HL-60 (cell line): ENCODE measurements at regions not wholly inside any gene's neighbourhood (a gene's known extent, or its start where the extent isn't known, plus 50 kb on each side); places are given as distances from the start of the nearest gene placed in this dataset.

Experiments
- DNase-seq, 2 experiments: peaks; one replicate each; pipeline ENCODE4 v3.0.0-alpha.2; 2010 to 2020; ENCODE audit warnings: low read depth in 1 of 2, low spot score in 1 of 2
- H3K27ac ChIP-seq: fragments of 250-450 bp; sonication (Bioruptor Pico); replicated peaks from 2 replicates; pipeline ENCODE4 v1.5.1; 2020; ENCODE audit warnings: mild to moderate bottlenecking, moderate library complexity
- H3K27me3 ChIP-seq: fragments of 250-450 bp; sonication (Bioruptor Pico); 2 replicates; pipeline ENCODE4 v1.5.1; 2021; ENCODE audit warnings: mild to moderate bottlenecking, moderate library complexity; ENCODE audit not compliant: insufficient read depth, poor library complexity, severe bottlenecking
- H3K4me3 ChIP-seq: replicated peaks from 2 replicates; pipeline ENCODE4 v1.5.1; 2011; ENCODE audit warnings: mild to moderate bottlenecking, control low read depth, low read length; ENCODE audit not compliant: insufficient read depth
- GABPA ChIP-seq: IDR thresholded peaks from 2 replicates; pipeline ENCODE4 v1.6.1; 2012; ENCODE audit warnings: low read depth
- POLR2AphosphoS5 ChIP-seq: IDR thresholded peaks from 2 replicates; pipeline ENCODE4 v1.6.1; 2012; ENCODE audit warnings: low read depth
- SPI1 ChIP-seq: IDR thresholded peaks from 2 replicates; pipeline ENCODE4 v1.6.1; 2012; ENCODE audit warnings: low read depth, mild to moderate bottlenecking, borderline replicate concordance
- TF ChIP-seq, protein P1 (sequence below): IDR thresholded peaks from one replicate; pipeline ENCODE4 v1.5.1; 2011; ENCODE audit warnings: low read length, control low read depth, inconsistent platforms; ENCODE audit not compliant: insufficient read depth
- TF ChIP-seq, protein P2 (sequence below): IDR thresholded peaks from 2 replicates; pipeline ENCODE4 v1.6.1; 2012; ENCODE audit warnings: low read depth; ENCODE audit not compliant: insufficient replicate concordance

DNA sequence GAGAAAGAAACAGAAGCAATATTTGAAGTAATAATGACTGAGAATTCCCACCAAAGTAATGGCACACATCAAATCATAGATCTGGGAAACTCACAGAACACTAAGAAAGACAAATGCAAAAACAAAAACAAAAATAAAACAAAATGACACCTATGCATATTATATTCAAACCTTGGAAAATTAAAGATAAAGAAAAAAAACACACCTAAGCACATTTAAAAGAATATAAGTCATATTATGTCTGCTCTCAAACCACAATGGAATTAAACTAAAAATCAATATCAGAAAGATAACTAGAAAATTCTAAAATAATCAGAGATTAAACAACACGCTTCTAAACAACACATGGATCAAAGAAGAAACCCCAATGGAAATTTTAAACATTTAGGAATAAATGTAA lies 59.7 kb upstream of the GALNT5 start:
- no peak for DNase-seq
- Histone ChIP-seq H3K4me3 (no peak overlapping the region), H3K27me3 (no peaks in the 10 kb centered on the region), H3K27ac (no peak overlapping the region)
- TF ChIP-seq SPI1, result no peak
- TF ChIP-seq, protein P1, sequence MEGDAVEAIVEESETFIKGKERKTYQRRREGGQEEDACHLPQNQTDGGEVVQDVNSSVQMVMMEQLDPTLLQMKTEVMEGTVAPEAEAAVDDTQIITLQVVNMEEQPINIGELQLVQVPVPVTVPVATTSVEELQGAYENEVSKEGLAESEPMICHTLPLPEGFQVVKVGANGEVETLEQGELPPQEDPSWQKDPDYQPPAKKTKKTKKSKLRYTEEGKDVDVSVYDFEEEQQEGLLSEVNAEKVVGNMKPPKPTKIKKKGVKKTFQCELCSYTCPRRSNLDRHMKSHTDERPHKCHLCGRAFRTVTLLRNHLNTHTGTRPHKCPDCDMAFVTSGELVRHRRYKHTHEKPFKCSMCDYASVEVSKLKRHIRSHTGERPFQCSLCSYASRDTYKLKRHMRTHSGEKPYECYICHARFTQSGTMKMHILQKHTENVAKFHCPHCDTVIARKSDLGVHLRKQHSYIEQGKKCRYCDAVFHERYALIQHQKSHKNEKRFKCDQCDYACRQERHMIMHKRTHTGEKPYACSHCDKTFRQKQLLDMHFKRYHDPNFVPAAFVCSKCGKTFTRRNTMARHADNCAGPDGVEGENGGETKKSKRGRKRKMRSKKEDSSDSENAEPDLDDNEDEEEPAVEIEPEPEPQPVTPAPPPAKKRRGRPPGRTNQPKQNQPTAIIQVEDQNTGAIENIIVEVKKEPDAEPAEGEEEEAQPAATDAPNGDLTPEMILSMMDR, result no peak
- TF ChIP-seq GABPA, result no peak
- TF ChIP-seq POLR2AphosphoS5, result no peak
- TF ChIP-seq, protein P2, sequence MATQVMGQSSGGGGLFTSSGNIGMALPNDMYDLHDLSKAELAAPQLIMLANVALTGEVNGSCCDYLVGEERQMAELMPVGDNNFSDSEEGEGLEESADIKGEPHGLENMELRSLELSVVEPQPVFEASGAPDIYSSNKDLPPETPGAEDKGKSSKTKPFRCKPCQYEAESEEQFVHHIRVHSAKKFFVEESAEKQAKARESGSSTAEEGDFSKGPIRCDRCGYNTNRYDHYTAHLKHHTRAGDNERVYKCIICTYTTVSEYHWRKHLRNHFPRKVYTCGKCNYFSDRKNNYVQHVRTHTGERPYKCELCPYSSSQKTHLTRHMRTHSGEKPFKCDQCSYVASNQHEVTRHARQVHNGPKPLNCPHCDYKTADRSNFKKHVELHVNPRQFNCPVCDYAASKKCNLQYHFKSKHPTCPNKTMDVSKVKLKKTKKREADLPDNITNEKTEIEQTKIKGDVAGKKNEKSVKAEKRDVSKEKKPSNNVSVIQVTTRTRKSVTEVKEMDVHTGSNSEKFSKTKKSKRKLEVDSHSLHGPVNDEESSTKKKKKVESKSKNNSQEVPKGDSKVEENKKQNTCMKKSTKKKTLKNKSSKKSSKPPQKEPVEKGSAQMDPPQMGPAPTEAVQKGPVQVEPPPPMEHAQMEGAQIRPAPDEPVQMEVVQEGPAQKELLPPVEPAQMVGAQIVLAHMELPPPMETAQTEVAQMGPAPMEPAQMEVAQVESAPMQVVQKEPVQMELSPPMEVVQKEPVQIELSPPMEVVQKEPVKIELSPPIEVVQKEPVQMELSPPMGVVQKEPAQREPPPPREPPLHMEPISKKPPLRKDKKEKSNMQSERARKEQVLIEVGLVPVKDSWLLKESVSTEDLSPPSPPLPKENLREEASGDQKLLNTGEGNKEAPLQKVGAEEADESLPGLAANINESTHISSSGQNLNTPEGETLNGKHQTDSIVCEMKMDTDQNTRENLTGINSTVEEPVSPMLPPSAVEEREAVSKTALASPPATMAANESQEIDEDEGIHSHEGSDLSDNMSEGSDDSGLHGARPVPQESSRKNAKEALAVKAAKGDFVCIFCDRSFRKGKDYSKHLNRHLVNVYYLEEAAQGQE, result no peak

DNA sequence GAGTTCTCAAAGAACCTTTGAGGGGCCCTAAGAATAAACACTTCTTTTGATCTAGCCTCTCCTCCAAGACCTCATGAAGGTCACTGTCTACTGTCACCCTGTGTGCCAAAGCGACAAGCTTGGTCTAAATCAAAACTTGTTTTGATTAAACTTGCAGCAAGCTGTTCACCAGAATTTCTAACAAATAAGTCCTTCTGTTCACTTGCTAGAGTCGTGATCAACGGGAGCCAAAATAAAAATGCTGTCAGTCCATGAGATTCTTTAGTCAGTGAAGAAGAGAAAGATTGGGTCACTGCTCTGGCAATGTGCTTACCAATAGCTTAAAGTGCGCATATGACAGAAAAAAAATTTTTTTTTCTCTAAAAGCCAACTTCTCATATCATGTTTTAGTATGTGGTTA lies 53.9 kb upstream of the GALNT5 start:
- H3K27ac ChIP-seq, result no peak overlapping the region
- H3K4me3 ChIP-seq, result no peak overlapping the region
- no peaks in the 10 kb centered on the region for H3K27me3 ChIP-seq
- TF ChIP-seq, protein P2, result no peak
- TF ChIP-seq GABPA, result no peak
- TF ChIP-seq, protein P1, result no peak
- no peak for TF ChIP-seq SPI1
- no peak for TF ChIP-seq POLR2AphosphoS5
- no peak for DNase-seq

DNA sequence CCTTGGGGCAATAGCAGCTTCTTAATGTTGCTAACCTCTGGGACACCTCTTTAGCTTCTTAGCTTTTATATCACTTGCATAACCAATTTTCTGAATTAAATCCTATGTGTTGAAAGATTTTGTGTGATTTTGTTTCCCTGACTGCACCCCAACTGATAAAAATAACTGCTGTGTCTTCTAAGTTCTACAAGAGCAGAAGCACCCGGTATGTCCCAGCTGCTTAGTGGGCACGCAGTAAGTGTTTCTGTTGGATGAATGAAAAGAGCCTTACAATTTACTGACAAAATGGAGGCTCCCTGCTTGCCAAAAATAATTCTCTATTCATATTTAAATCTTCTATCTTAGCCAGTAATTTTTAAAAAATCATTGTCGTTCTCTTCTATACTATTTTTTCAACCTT lies 53.1 kb upstream of the GALNT5 start:
- Histone ChIP-seq H3K27me3 (no peaks in the 10 kb centered on the region), H3K27ac (no peak overlapping the region), H3K4me3 (no peak overlapping the region)
- no peak for DNase-seq
- TF ChIP-seq, protein P1, result no peak
- TF ChIP-seq, protein P2, result no peak
- TF ChIP-seq GABPA (no peak), SPI1 (no peak), POLR2AphosphoS5 (no peak)
